ENCODE measurements at regions not wholly inside any gene's neighbourhood (a gene's known extent, or its start where the extent isn't known, plus 50 kb on each side); places are given as distances from the start of the nearest gene placed in this dataset.

DNA sequence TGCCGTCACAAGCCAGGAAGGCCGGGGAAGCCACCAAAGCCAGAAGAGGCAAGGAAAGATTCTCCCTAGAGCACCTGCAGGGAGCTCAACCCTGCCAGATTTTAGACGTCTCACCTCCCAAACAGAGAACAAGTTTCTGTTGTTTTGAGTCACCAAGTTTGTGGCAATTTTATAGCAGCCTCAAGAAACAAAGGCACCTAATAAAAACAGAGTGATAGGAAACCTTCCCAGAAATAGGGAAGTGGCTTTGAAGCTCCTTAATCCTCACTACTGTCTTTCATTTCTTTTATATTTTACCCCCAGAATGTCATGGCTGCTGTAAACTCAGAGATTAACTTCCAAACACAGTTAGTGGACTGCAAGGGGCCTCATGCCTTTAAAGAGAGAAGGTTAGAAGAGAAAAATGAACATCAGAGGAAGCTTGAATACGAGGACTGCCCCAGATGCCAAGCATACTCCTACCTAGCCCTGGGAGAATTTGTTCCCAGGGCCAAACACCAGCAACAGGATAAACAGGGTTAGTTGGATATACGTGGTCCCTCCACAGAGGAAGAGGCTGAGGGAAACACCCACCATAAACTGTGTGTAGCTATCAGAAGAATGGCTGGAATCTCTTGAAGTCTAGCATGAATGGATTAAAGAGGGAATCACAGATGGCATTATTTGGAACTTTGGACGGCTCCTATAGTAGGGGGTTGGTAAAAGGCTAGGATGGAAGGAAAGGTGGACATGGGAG, 148.3 kb downstream of the KCNA5 start:
- Histone ChIP-seq H3K27ac (ENCODE audit: low read length) (no peak overlapping the region), H4K20me1 (ENCODE audit: insufficient read depth) (no peaks in the 10 kb centered on the region), H3K27me3 (ENCODE audit: insufficient read depth, low read depth, low read length) (no peaks in the 10 kb centered on the region), H3K36me3 (ENCODE audit: insufficient read depth, low read length) (no peaks in the 10 kb centered on the region), H3K79me2 (replicated peaks; ENCODE audit: insufficient read depth, low read length) (no peaks in the 10 kb centered on the region), H3K4me2 (ENCODE audit: low read length) (no peak overlapping the region), H2AFZ (ENCODE audit: low read depth, low read length) (no peak overlapping the region), H3K9me3 (ENCODE audit: low read length) (no peaks in the 10 kb centered on the region), H3K9ac (ENCODE audit: low read length) (no peak overlapping the region), H3F3A (ENCODE audit: insufficient read depth, low read length, poor library complexity, severe bottlenecking) (no peaks in the 10 kb centered on the region), H3K4me3 (ENCODE audit: low read length) (no peak overlapping the region), H3K9me2 (ENCODE audit: insufficient read depth, low read length) (no peaks in the 10 kb centered on the region)
- TF ChIP-seq, protein P1, sequence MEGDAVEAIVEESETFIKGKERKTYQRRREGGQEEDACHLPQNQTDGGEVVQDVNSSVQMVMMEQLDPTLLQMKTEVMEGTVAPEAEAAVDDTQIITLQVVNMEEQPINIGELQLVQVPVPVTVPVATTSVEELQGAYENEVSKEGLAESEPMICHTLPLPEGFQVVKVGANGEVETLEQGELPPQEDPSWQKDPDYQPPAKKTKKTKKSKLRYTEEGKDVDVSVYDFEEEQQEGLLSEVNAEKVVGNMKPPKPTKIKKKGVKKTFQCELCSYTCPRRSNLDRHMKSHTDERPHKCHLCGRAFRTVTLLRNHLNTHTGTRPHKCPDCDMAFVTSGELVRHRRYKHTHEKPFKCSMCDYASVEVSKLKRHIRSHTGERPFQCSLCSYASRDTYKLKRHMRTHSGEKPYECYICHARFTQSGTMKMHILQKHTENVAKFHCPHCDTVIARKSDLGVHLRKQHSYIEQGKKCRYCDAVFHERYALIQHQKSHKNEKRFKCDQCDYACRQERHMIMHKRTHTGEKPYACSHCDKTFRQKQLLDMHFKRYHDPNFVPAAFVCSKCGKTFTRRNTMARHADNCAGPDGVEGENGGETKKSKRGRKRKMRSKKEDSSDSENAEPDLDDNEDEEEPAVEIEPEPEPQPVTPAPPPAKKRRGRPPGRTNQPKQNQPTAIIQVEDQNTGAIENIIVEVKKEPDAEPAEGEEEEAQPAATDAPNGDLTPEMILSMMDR (IDR thresholded peaks at IDR 0.05; ENCODE audit: poor library complexity, severe bottlenecking): no peak
- no peak for TF ChIP-seq REST (IDR thresholded peaks at IDR 0.05; ENCODE audit: borderline replicate concordance)
- no peak for TF ChIP-seq TAF1 (IDR thresholded peaks at IDR 0.05; ENCODE audit: low read depth)
- TF ChIP-seq MXI1 (conservative IDR thresholded peaks at IDR 0.05; ENCODE audit: poor library complexity, severe bottlenecking): no peak
- no peak for TF ChIP-seq RAD21 (conservative IDR thresholded peaks at IDR 0.05)
- TF ChIP-seq EZH2 (IDR thresholded peaks at IDR 0.05; ENCODE audit: borderline replicate concordance, insufficient read depth, low read length, poor library complexity, severe bottlenecking): no peak
- TF ChIP-seq EP300 (conservative IDR thresholded peaks at IDR 0.05; ENCODE audit: poor library complexity, severe bottlenecking): no peak
- TF ChIP-seq POLR2AphosphoS5 (IDR thresholded peaks at IDR 0.05): no peak
- TF ChIP-seq SMC3 (conservative IDR thresholded peaks at IDR 0.05; ENCODE audit: poor library complexity): no peak

GRCh38 chr12:5192726-5193125, 149.0 kb downstream of the KCNA5 start:
- Histone ChIP-seq H3K9me2 (ENCODE audit: insufficient read depth, low read length) (no peaks in the 10 kb centered on the region), H3K36me3 (ENCODE audit: insufficient read depth, low read length) (no peaks in the 10 kb centered on the region)

More at GRCh38 chr12:5192726-5193125, 149.0 kb downstream of the KCNA5 start:
- H2AFZ ChIP-seq (ENCODE audit: low read depth, low read length): no peak overlapping the region
- TF ChIP-seq EP300 (conservative IDR thresholded peaks at IDR 0.05; ENCODE audit: poor library complexity, severe bottlenecking): no peak
- TF ChIP-seq RAD21 (conservative IDR thresholded peaks at IDR 0.05): no peak
- no peak for TF ChIP-seq SMC3 (conservative IDR thresholded peaks at IDR 0.05; ENCODE audit: poor library complexity)
- TF ChIP-seq POLR2AphosphoS5 (IDR thresholded peaks at IDR 0.05): no peak
- TF ChIP-seq, protein P1 (IDR thresholded peaks at IDR 0.05; ENCODE audit: poor library complexity, severe bottlenecking): no peak
- TF ChIP-seq MXI1 (conservative IDR thresholded peaks at IDR 0.05; ENCODE audit: poor library complexity, severe bottlenecking): no peak
- TF ChIP-seq EZH2 (IDR thresholded peaks at IDR 0.05; ENCODE audit: borderline replicate concordance, insufficient read depth, low read length, poor library complexity, severe bottlenecking): no peak
- TF ChIP-seq TAF1 (IDR thresholded peaks at IDR 0.05; ENCODE audit: low read depth): no peak
- no peak for TF ChIP-seq REST (IDR thresholded peaks at IDR 0.05; ENCODE audit: borderline replicate concordance)
- H3K4me2 ChIP-seq (ENCODE audit: low read length): no peak overlapping the region
- no peak overlapping the region for H3K9ac ChIP-seq (ENCODE audit: low read length)
- no peaks in the 10 kb centered on the region for H3F3A ChIP-seq (ENCODE audit: insufficient read depth, low read length, poor library complexity, severe bottlenecking)
- H3K27ac ChIP-seq (ENCODE audit: low read length): no peak overlapping the region
- no peaks in the 10 kb centered on the region for H4K20me1 ChIP-seq (ENCODE audit: insufficient read depth)
- no peak overlapping the region for H3K4me3 ChIP-seq (ENCODE audit: low read length)
- no peaks in the 10 kb centered on the region for H3K79me2 ChIP-seq (replicated peaks; ENCODE audit: insufficient read depth, low read length)
- H3K9me3 ChIP-seq (ENCODE audit: low read length): no peaks in the 10 kb centered on the region
- H3K27me3 ChIP-seq (ENCODE audit: insufficient read depth, low read depth, low read length): no peaks in the 10 kb centered on the region
